Spleen (tissue), 7 donors: ENCODE measurements at regions not wholly inside any gene's neighbourhood (a gene's known extent, or its start where the extent isn't known, plus 50 kb on each side); places are given as distances from the start of the nearest gene placed in this dataset.

Experiments used
- POLR2A ChIP-seq, 3 donors: fragments of 450-650 bp; IDR thresholded peaks; one replicate each; pipeline ENCODE4 v1.5.1; 2017; ENCODE audit warnings: antibody characterized with exemption in 3 of 3, mild to moderate bottlenecking in 1 of 3
- POLR2AphosphoS5 ChIP-seq, 3 donors: sonication (generic); formaldehyde crosslinking; IDR thresholded peaks; one replicate each; pipeline ENCODE4 v1.5.1; 2017; ENCODE audit warnings: antibody characterized with exemption in 3 of 3
- TF ChIP-seq, protein P1 (sequence below), 11 experiments: fragments of 200-600 bp in 7 of 11; fragments of 450-650 bp in 4 of 11; sonication (generic) in 4 of 11; IDR thresholded peaks in 8 of 11; conservative IDR thresholded peaks in 3 of 11; 1 replicate in 7 of 11; 2 replicates in 4 of 11; pipeline versions ENCODE4 v1.4.0 to v1.8.0; 2016 to 2021; ENCODE audit warnings: antibody characterized with exemption in 11 of 11, inconsistent platforms in 4 of 11, mild to moderate bottlenecking in 1 of 11
- donor health status: DM: no; HTN: no; CAD: no; lungs with moderate emphysema.
- donor health status: DM: no; HTN: no; CAD: no.
- donor health status: DM: no; HTN: no; CAD: no.

DNA sequence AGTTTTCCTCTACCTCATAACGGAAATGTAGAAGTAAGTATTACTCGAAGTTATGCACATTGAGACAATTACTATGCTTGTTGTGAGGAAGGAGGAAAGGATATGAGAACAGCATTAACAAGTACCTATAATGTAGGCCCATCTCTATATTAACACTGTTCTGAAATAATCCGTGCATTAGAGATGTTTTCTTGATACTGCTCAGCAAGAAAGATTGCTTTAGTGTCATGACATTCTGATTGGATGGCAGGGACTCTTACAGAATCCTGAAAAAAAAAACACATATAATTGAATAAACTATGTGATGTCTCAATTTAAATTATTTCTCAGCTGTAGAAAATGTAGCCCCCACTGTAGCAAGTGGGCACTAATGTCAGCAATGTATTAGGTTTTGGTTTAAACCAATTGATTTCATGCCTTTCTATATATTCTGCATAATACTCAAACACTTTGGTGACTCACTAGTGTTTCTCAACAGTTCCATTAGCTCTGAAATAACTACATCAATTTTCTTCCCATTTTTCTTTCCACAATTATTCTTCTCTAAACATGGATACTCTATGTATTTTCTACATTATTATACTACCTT is 598.3 kb upstream of the BCHE start:
- TF ChIP-seq, protein P1, sequence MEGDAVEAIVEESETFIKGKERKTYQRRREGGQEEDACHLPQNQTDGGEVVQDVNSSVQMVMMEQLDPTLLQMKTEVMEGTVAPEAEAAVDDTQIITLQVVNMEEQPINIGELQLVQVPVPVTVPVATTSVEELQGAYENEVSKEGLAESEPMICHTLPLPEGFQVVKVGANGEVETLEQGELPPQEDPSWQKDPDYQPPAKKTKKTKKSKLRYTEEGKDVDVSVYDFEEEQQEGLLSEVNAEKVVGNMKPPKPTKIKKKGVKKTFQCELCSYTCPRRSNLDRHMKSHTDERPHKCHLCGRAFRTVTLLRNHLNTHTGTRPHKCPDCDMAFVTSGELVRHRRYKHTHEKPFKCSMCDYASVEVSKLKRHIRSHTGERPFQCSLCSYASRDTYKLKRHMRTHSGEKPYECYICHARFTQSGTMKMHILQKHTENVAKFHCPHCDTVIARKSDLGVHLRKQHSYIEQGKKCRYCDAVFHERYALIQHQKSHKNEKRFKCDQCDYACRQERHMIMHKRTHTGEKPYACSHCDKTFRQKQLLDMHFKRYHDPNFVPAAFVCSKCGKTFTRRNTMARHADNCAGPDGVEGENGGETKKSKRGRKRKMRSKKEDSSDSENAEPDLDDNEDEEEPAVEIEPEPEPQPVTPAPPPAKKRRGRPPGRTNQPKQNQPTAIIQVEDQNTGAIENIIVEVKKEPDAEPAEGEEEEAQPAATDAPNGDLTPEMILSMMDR (IDR thresholded peaks at IDR 0.05 in 8 of 11, conservative IDR thresholded peaks at IDR 0.05 in 3 of 11) = no peak
- TF ChIP-seq POLR2A (IDR thresholded peaks at IDR 0.05) = no peak
- TF ChIP-seq POLR2AphosphoS5 (IDR thresholded peaks at IDR 0.05) = no peak
